LHCN-M2 (cell line): ENCODE measurements at regions not wholly inside any gene's neighbourhood (a gene's known extent, or its start where the extent isn't known, plus 50 kb on each side); places are given as distances from the start of the nearest gene placed in this dataset.

ENCODE experiments used
- DNase-seq: peaks from one replicate; pipeline ENCODE4 v3.0.0-alpha.2; 2012; ENCODE audit warnings: low read depth

- no peak for DNase-seq
These were observed 361.0 kb downstream of the SLCO4C1 start for GRCh38 chr5:101935086-101935485.

DNA sequence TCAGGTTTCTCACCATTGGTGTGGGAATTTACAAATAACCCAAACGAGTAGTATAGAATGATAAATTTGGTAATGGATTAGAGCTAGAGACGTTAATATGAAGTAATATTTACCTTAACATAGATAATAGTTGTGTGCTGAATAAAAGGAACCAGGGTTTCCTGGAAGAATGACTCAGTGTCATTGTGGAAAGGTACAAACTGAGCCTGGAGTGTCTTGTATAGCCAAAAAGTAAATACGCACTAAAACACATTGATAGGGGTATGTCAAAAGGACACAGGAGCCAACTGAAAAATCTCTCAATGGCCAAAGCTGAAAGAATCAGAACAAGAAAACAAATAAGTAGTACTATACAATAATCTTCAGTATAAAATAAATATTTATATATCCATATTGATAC lies 363.5 kb downstream of the SLCO4C1 start:
- no peak for DNase-seq

DNA sequence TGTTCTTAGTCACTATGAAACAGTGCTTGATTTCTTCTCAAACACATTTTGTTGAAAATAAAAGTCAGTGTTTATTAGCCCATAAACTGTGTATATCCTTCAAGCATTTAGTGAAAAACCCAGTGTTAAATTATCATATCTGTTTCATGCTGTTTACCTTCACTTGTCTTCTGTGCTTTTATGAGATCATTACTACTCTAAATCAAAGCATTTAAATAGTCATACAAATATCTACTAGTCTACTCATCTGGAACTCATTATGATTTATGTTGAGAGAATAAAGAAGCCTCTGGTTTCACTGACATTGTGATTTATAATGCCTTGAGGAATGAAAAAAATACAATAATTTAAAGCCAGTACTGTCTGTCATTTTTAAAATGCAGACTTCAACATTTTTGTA lies 366.5 kb downstream of the SLCO4C1 start:
- DNase-seq = no peak

- DNase-seq = no peak
These were observed 378.9 kb downstream of the SLCO4C1 start for GRCh38 chr5:101917166-101917565.

- DNase-seq = no peak
These were observed 380.5 kb downstream of the SLCO4C1 start for GRCh38 chr5:101915554-101915953.

GRCh38 chr5:101904736-101905135 lies 391.3 kb downstream of the SLCO4C1 start:
- no peak for DNase-seq

DNA sequence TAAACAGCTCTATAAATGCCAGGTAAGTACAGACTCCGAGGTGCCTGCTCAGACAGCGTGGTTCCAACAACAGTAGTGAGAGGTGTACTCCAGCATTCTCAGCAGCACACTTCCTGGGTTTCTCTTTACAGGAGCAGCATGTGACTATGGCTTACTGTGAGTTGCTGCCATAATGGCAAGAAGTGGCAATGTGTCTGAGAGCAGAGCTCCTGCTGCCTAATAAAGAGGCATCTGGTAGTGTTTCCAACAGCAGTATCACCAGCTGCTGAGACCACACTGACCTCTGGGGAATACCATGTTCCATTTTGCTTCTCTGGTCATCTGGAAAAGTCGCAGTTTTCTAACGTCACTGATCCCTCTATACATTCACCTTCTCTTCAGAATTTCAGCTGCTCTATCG lies 398.2 kb downstream of the SLCO4C1 start:
- DNase-seq = no peak

DNA sequence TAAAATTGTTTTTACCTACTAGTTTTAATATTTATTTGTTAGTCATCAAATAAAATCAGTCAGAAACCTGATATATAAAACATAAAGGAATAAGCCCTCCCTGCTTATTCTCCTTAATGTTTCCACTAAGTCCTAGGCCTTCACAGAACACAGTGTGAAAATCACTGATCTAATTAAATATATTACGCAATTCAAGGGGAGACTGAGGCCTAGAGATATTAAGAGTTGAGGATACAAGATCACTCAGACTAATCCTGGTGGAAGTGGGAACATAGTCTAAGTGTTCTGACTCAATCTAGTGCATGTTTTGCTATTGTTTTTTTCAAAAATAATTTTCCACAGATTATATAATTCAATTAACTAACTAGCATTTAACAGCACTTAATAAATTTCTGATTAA lies 401.1 kb downstream of the SLCO4C1 start:
- no peak for DNase-seq

- no peak for DNase-seq
These were observed 417.9 kb downstream of the SLCO4C1 start for GRCh38 chr5:101878190-101878589.

GRCh38 chr5:101877451-101877850 lies 418.6 kb downstream of the SLCO4C1 start:
- no peak for DNase-seq

- no peak for DNase-seq
These were observed 429.6 kb downstream of the SLCO4C1 start for GRCh38 chr5:101866473-101866872.

- no peak for DNase-seq
These were observed 435.5 kb downstream of the SLCO4C1 start for GRCh38 chr5:101860563-101860962.

DNA sequence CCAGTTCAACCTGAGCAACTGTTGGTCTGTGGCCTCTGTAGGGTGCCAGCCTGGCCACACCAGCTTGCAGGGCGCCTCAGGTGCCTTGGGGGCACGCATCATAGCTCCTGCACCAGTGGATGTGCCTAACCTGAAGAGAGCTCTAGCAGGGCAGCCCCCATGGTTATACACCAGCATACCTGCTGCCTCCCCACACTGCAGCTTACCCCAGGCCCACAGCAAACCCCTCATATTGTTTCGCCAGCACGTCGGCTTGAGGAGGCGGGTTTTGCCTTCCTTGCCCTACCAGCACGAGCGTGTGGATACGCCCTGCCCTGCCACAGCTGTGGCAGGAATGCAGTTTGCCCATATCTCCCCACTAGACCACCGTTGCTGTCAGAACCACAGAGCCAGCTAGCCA lies 435.9 kb downstream of the SLCO4C1 start:
- no peak for DNase-seq

- DNase-seq = no peak
These were observed 449.6 kb downstream of the SLCO4C1 start for GRCh38 chr5:101846496-101846895.

GRCh38 chr5:101843055-101843454 lies 453.0 kb downstream of the SLCO4C1 start:
- no peak for DNase-seq

DNA sequence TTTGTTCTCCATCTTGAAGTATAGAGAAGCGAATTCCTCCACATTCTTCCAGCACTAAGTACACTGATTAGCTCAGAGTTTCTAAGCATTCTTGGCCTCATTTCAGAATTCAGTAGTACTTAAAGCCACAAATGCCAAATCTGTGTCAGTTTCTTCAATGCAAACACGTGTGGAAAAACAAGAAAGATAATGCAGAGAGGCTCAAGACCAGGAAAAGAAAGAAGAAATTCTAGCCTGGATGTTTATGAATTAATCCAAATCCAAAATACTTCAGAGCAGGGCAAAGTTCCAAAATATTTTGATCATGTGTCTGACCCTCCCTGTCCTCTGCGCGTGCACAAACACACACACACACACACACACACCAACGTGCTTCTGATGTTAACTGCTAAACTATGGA lies 457.6 kb downstream of the SLCO4C1 start:
- DNase-seq = no peak

DNA sequence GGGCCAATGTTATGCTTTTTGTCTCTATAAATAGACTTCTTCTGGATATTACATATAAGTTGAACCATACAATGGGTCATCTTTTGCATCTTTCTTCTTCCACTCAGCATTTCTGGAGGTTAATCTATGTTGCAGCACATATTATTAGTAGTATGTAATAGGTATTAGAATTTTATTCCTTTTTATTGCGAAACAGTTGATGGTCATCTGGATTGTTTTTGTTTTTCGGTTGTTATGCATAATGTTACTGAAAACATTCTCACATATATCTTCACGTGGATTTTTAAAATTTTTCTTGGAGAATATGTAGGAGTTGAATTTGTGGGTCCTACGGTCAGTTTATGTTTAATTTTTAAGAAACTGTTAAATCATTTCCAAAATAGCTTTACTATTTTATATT lies 466.8 kb downstream of the SLCO4C1 start:
- no peak for DNase-seq

DNA sequence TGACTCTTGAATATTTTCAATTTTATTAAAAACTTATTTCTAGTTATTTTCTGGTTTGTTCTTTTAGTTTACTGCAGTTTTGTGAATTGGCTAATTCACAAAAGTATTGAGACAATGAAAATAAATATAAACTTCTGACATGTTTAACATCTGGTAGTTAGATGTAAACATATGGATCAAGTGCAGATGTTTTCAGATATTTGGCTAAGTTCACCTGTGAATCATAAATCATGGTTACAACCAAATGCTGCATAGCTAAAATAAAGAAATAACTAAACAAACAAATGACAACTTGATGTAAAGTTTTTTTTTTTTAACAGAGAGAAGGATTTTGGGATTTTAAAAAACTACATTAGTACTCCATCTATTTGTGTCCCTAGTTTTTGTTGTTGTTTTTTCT lies 484.6 kb downstream of the SLCO4C1 start:
- no peak for DNase-seq

GRCh38 chr5:101806410-101806809 lies 489.7 kb downstream of the SLCO4C1 start:
- no peak for DNase-seq

DNA sequence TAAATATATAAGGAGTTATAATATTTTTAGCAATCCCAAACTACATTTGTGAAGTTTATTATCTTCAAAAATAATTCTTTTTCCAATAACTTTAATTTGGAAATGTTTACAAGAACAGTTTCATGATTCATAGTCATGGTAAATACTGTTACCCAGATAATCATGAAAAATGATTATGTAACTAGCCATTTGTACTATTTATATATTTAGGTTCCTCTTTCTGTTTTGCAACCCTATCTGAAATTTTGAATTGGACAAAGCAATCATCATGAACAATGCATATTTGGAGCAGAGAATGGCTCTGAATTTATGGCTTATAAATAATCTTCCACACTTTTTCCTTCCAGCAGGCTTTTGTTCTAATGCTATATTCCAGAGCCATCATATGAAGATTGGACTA lies 499.7 kb downstream of the SLCO4C1 start:
- no peak for DNase-seq

DNA sequence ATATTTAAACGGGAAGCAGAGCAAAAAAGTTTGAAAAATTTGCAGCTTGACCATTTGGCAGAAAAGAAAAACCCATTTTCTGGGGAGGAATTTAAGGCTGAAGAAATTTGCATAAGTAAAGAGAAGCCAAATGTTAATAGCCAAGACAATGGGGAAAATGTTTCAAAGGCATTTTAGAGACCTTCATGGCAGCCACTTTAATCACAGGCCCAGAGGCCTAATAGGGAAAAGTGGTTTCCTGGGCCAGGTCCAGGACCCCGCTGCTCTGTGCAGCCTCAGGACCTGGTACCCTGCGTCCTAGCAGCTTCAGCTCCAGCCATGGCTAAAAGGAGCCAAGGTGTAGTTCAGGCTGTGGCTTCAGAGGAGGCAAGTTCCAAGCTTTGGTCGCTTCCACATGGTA lies 507.3 kb downstream of the SLCO4C1 start:
- no peak for DNase-seq

DNA sequence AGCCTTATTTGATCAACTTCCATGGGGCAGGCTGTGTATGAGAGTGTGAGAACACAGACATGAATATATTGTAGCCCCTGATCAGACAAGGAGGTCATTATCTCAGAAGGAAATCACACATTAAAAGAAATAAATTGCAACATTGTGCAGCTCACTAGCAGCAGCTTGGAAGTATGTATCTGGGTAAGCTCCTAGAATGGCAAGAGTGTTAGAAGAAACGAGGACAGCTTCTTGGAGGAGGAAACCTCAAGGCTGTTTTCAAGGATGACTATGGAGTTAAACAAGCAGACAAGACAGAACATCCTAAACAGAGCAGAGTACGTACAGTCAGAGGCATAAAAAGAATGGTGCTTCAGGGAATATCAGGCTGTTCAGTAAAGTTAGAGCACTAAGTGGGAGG lies 511.0 kb downstream of the SLCO4C1 start:
- no peak for DNase-seq

GRCh38 chr5:101783241-101784013 lies 512.7 kb downstream of the SLCO4C1 start:
- no peak for DNase-seq
